Keratinocyte (primary cell): ENCODE measurements at regions not wholly inside any gene's neighbourhood (a gene's known extent, or its start where the extent isn't known, plus 50 kb on each side); places are given as distances from the start of the nearest gene placed in this dataset.

Source experiments
- DNase-seq: peaks from one replicate; pipeline ENCODE4 v3.0.0-alpha.2; 2011; ENCODE audit warnings: low read depth, missing footprints, low spot score
- FAIRE-seq: peaks from 2 replicates; lab custom pipeline; 2011; peaks lifted over from hg19 to GRCh38; lab: Jason Lieb, UNC
- H2AFZ ChIP-seq: 2 replicates; pipeline ENCODE4 v1.6.0; 2012; ENCODE audit warnings: low read length, control low read depth, inconsistent platforms; ENCODE audit not compliant: control insufficient read depth
- H3K27ac ChIP-seq: 2 replicates; pipeline ENCODE4 v1.5.1; 2011; ENCODE audit warnings: low read length; ENCODE audit not compliant: control insufficient read depth, insufficient read depth
- H3K27me3 ChIP-seq: 3 replicates; pipeline ENCODE4 v1.6.0; 2011; ENCODE audit warnings: low read length; ENCODE audit not compliant: control insufficient read depth, insufficient read depth; ENCODE audit errors: extremely low read depth
- H3K36me3 ChIP-seq, 2 experiments: 2 replicates in 1 of 2; 3 replicates in 1 of 2; pipeline ENCODE4 v1.5.1; 2011; ENCODE audit warnings: low read length in 2 of 2, mild to moderate bottlenecking in 1 of 2; ENCODE audit not compliant: control insufficient read depth in 2 of 2, insufficient read depth in 2 of 2; ENCODE audit errors: extremely low read depth in 1 of 2
- H3K4me1 ChIP-seq: 3 replicates; pipeline ENCODE4 v1.5.1; 2011; ENCODE audit warnings: low read length; ENCODE audit not compliant: control insufficient read depth, insufficient read depth; ENCODE audit errors: extremely low read depth
- H3K4me2 ChIP-seq: 3 replicates; pipeline ENCODE4 v1.6.0; 2011; ENCODE audit warnings: low read depth, low read length; ENCODE audit not compliant: control insufficient read depth, insufficient read depth; ENCODE audit errors: extremely low read depth
- H3K4me3 ChIP-seq, 3 experiments: fragments of 200-600 bp in 1 of 3; sonication (generic) in 1 of 3; 2 replicates in 2 of 3; 3 replicates in 1 of 3; pipeline ENCODE4 v1.5.1; 2011 to 2016; ENCODE audit warnings: low read length in 3 of 3, mild to moderate bottlenecking in 3 of 3, control low read depth in 2 of 3, inconsistent platforms in 1 of 3, low read depth in 1 of 3, mixed read lengths in 1 of 3, mixed run types in 1 of 3, moderate library complexity in 1 of 3; ENCODE audit not compliant: control insufficient read depth in 2 of 3, insufficient read depth in 2 of 3; ENCODE audit errors: extremely low read depth in 1 of 3
- H3K79me2 ChIP-seq: 2 replicates; pipeline ENCODE4 v1.6.0; 2012; ENCODE audit warnings: low read length; ENCODE audit not compliant: control insufficient read depth, insufficient read depth
- H3K9ac ChIP-seq: 3 replicates; pipeline ENCODE4 v1.6.0; 2011; ENCODE audit warnings: low read length; ENCODE audit not compliant: control insufficient read depth, insufficient read depth; ENCODE audit errors: extremely low read depth
- H3K9me1 ChIP-seq: 3 replicates; pipeline ENCODE4 v1.6.0; 2011; ENCODE audit warnings: low read length; ENCODE audit not compliant: control insufficient read depth, insufficient read depth; ENCODE audit errors: extremely low read depth
- H3K9me3 ChIP-seq: 2 replicates; pipeline ENCODE4 v1.5.1; 2012; ENCODE audit warnings: low read depth, low read length; ENCODE audit not compliant: control insufficient read depth
- H4K20me1 ChIP-seq: 3 replicates; pipeline ENCODE4 v1.6.0; 2011; ENCODE audit warnings: low read length; ENCODE audit not compliant: control insufficient read depth, insufficient read depth; ENCODE audit errors: extremely low read depth
- EZH2 ChIP-seq: IDR thresholded peaks from one replicate; pipeline ENCODE4 v1.6.1; 2012; ENCODE audit warnings: inconsistent platforms, mild to moderate bottlenecking, low read length, moderate library complexity
- dilution Hi-C: fragments of 300-500 bp; cut with MboI; formaldehyde crosslinking; loops from one replicate; pipeline ENCODE4 v1.7.0; 2020; ENCODE audit warnings: low sequenced_read_pairs; ENCODE audit not compliant: extremely low pct_ligation_motif_present
- TF ChIP-seq, protein P1 (sequence below), 3 experiments: IDR thresholded peaks in 1 of 3; conservative IDR thresholded peaks in 1 of 3; optimal IDR thresholded peaks in 1 of 3; 2 replicates in 2 of 3; 3 replicates in 1 of 3; pipeline versions ENCODE3 to v1.5.1; 2011; ENCODE audit warnings: low read length in 3 of 3, mild to moderate bottlenecking in 3 of 3, moderate library complexity in 2 of 3, control low read depth in 1 of 3, inconsistent platforms in 1 of 3; ENCODE audit not compliant: insufficient read depth in 2 of 3; ENCODE audit errors: extremely low read depth in 1 of 3

DNA sequence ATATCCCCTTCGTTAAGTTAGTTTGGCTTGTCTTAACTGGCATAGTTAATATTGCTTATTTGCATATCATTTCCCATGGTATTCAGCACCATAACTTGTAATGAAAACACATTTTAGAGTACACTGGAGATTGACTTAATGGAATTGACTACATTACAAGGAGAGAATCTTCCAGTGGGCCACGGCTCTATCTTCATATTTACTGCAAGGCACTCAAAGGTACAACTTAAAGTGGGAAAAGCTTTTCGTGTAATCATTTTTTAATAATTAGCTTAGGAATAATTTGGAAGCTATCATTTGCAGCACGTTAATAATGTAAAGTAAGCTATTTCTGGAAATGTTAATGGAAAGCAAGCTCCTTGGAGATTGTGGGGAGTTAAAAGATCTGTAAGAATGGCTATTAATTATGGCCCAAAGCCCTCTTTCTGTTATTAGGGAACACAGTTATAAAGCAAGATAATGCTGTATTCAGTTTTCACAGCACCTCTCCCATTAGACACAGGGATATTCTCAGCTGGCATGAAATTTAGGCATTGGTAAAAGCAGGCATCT, 551.5 kb upstream of the RGMA start:
- Histone ChIP-seq H3K9ac (no peak overlapping the region), H3K27ac (no peak overlapping the region), H3K27me3 (no peaks in the 10 kb centered on the region), H2AFZ (no peak overlapping the region), H3K9me3 (no peaks in the 10 kb centered on the region), H4K20me1 (no peaks in the 10 kb centered on the region), H3K79me2 (no peaks in the 10 kb centered on the region), H3K4me2 (no peak overlapping the region), H3K4me3 (no peak overlapping the region), H3K36me3 (no peaks in the 10 kb centered on the region), H3K4me1 (no peaks in the 10 kb centered on the region), H3K9me1 (no peaks in the 10 kb centered on the region)
- no peak for TF ChIP-seq EZH2
- TF ChIP-seq, protein P1, sequence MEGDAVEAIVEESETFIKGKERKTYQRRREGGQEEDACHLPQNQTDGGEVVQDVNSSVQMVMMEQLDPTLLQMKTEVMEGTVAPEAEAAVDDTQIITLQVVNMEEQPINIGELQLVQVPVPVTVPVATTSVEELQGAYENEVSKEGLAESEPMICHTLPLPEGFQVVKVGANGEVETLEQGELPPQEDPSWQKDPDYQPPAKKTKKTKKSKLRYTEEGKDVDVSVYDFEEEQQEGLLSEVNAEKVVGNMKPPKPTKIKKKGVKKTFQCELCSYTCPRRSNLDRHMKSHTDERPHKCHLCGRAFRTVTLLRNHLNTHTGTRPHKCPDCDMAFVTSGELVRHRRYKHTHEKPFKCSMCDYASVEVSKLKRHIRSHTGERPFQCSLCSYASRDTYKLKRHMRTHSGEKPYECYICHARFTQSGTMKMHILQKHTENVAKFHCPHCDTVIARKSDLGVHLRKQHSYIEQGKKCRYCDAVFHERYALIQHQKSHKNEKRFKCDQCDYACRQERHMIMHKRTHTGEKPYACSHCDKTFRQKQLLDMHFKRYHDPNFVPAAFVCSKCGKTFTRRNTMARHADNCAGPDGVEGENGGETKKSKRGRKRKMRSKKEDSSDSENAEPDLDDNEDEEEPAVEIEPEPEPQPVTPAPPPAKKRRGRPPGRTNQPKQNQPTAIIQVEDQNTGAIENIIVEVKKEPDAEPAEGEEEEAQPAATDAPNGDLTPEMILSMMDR (optimal IDR thresholded peaks at IDR 0.05 in 1 of 3, IDR thresholded peaks at IDR 0.05 in 1 of 3, conservative IDR thresholded peaks at IDR 0.05 in 1 of 3; ENCODE audit: extremely low read depth in 1 of 3, insufficient read depth in 2 of 3, low read length in 3 of 3) = no peak
- FAIRE-seq (no peak), DNase-seq (no peak)
- dilution Hi-C loops = no loop called here

DNA sequence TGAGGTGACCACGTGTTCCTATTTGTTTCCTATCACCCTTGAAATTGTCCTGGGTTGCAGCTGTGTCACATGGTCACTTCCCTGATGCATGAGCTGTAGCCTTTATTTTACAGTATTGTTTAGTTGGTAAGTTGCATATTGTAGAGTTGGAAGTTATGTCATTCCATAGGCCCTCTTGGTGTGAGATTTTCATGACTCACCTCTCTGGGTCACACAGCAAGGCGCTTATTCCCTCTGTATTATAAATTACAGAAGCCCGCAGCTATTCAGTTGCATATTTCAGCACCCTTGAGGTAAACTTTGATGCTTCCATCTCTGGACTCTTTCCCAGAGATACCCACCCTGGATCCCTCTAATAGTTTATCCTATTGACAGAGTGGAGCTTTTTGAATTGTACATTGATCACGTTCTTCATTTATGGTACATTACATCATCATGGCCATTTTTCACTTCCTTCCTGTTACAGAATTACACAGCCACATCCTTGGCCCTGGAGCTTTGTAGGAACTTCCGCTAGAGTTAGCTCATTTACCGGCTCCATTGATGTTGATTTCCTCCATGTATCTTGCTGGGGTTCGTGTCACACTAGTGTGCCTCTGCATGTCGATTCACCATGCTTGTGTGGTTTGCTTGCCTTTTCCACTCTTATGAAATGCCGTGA, 543.1 kb upstream of the RGMA start:
- H2AFZ ChIP-seq = no peak overlapping the region
- H3K9me1 ChIP-seq = no peaks in the 10 kb centered on the region
- H3K27me3 ChIP-seq = no peaks in the 10 kb centered on the region
- H3K27ac ChIP-seq = no peak overlapping the region
- H3K36me3 ChIP-seq = no peaks in the 10 kb centered on the region
- H3K79me2 ChIP-seq = no peaks in the 10 kb centered on the region
- no peak for DNase-seq
- no peak overlapping the region for H3K4me2 ChIP-seq
- FAIRE-seq = no peak
- no peak overlapping the region for H3K4me3 ChIP-seq
- no peaks in the 10 kb centered on the region for H3K4me1 ChIP-seq
- H3K9ac ChIP-seq = no peak overlapping the region
- H3K9me3 ChIP-seq = no peaks in the 10 kb centered on the region
- TF ChIP-seq, protein P1 (optimal IDR thresholded peaks at IDR 0.05 in 1 of 3, IDR thresholded peaks at IDR 0.05 in 1 of 3, conservative IDR thresholded peaks at IDR 0.05 in 1 of 3; ENCODE audit: extremely low read depth in 1 of 3, insufficient read depth in 2 of 3, low read length in 3 of 3) = no peak
- TF ChIP-seq EZH2 = no peak
- dilution Hi-C loops = no loop called here
- H4K20me1 ChIP-seq = no peaks in the 10 kb centered on the region
